Activated naive CD4-positive, alpha-beta T cell treated with anti-CD3 and anti-CD28 coated beads, Interleukin-2, amount 10 ng/mL, durations not matched to agents 7 days and 5 days (primary cell): ENCODE measurements at regions not wholly inside any gene's neighbourhood (a gene's known extent, or its start where the extent isn't known, plus 50 kb on each side); places are given as distances from the start of the nearest gene placed in this dataset.
"Not testable (repeated sequence)": the region's sequence is repeated elsewhere in the genome, so short reads cannot be mapped to it uniquely, and the experiment has no call there.

Source experiments
- CTCF ChIA-PET: fragments of 350-600 bp; sonication (Branson Sonifier 250); formaldehyde crosslinking; loops from one replicate; lab custom pipeline; 2021; ENCODE audit warnings: antibody characterized with exemption; lab: Charles Lee
- DNase-seq: peaks from one replicate; pipeline ENCODE4 v3.0.0-alpha.2; 2020
- H3K27ac Mint-ChIP-seq: one replicate; pipeline ENCODE4 v1.8.0; 2021; ENCODE audit warnings: mild to moderate bottlenecking, moderate library complexity, mixed read lengths
- H3K27me3 Mint-ChIP-seq: one replicate; pipeline ENCODE4 v1.8.0; 2021; ENCODE audit warnings: mild to moderate bottlenecking, mixed read lengths
- H3K36me3 Mint-ChIP-seq: one replicate; pipeline ENCODE4 v1.8.0; 2021; ENCODE audit warnings: mixed read lengths
- H3K4me1 Mint-ChIP-seq: one replicate; pipeline ENCODE4 v1.8.0; 2021; ENCODE audit warnings: mixed read lengths
- H3K4me3 Mint-ChIP-seq: one replicate; pipeline ENCODE4 v1.8.0; 2021; ENCODE audit warnings: mild to moderate bottlenecking, moderate library complexity, mixed read lengths
- H3K9me3 Mint-ChIP-seq: one replicate; pipeline ENCODE4 v1.8.0; 2021; ENCODE audit warnings: mixed read lengths

DNA sequence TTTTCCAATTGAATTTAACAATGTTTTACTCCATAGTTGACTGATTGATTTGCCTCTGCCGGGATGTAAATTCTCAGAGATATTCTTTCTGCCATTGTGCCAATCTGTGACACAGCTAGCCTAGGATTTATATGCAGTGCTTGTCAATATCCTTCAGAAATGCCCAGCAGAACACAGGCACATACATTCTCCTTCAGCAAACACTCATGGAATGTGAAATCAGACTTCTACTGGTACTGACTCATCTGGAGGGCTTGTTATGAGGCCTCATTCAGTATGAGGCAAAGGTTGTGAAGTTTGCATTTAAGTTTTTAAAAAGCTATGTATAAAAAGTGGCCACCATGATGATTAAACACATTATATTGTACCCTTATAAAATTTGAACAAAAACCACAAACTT, 158.4 kb downstream of the POTEC start:
- H3K4me1 Mint-ChIP-seq, DNase-seq, H3K27me3 Mint-ChIP-seq, H3K9me3 Mint-ChIP-seq, H3K27ac Mint-ChIP-seq, H3K36me3 Mint-ChIP-seq, H3K4me3 Mint-ChIP-seq, CTCF ChIA-PET: not testable (repeated sequence)

DNA sequence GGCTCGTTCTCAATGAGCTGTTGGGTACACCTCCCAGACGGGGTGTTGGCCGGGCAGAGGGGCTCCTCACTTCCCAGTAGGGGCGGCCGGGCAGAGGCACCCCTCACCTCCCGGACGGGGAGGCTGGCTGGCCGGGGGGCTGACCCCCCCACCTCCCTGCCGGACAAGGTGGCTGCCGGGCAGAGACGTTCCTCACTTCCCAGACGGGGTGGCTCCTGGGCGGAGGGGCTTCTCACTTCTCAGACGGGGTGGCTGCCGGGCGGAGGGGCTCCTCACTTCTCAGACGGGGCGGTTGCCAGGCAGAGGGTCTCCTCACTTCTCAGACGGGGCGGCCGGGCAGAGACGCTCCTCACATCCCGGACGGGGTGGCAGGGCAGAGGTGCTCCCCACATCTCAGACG, 160.7 kb downstream of the POTEC start:
- CTCF ChIA-PET, H3K27me3 Mint-ChIP-seq, DNase-seq, H3K9me3 Mint-ChIP-seq, H3K4me3 Mint-ChIP-seq, H3K27ac Mint-ChIP-seq, H3K36me3 Mint-ChIP-seq, H3K4me1 Mint-ChIP-seq: not testable (repeated sequence)

DNA sequence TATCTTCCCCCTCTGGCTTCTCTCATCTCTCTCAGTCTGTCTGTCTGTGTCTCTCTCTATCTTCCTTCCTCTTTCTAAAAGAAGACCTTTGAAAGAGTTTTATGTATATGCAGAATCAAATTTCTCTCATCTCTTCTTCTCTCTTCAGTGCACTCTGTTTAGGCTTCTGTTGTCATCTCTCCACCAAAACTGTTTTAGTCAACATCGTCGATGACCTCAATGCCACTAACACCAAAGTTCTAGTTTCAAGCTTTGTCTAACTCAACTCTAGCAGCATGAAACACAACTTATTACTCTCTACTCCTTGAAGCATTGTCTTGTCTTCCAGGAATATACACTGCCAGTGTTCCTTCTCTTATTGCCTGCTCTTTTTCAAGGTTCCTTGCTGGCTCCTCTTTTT, 163.9 kb downstream of the POTEC start:
- CTCF ChIA-PET, H3K27me3 Mint-ChIP-seq, H3K4me3 Mint-ChIP-seq, H3K9me3 Mint-ChIP-seq, DNase-seq, H3K4me1 Mint-ChIP-seq, H3K36me3 Mint-ChIP-seq, H3K27ac Mint-ChIP-seq: not testable (repeated sequence)

DNA sequence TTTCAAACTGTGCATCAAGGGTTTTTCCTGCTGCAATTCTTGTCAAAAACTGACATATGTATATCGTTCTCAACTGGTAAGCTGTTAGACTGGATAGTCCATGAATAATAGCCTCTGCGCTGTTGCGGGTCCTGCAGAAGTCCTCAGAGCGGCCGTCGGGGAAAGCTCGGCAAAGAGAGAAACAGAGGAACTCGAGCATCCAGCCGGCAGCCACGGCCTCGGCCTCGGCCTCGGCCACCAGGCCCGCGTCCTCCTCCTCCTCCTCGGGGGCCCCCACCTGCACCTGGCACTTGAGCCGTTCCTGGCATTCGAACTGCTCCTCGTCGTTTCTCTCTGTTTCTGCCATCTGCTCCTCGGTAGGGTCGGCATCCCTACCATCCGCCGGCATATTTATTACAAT, 165.0 kb downstream of the POTEC start:
- H3K4me1 Mint-ChIP-seq, CTCF ChIA-PET, H3K4me3 Mint-ChIP-seq: not testable (repeated sequence)

DNA sequence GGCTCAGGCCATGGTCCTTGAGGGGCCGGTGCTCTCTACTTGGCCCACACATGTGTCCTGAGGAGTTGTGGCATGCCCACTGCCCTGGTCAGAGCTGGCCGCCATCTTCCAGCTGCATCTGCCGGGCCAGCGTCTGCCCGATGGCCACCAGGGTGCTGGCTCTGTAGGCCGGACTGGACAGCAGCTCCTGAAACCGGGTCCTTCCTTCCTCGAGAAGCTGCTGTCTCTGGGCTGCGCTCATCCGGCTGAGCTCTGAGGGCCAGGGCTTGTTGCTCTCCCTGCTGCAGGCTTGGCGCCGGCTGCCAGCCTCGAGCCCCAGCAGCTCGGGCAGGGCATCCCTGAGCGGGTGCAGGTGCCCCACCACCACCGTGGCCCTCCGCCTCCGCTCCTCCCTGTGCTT, 182.1 kb downstream of the POTEC start:
- H3K27ac Mint-ChIP-seq, H3K27me3 Mint-ChIP-seq, H3K9me3 Mint-ChIP-seq, H3K4me1 Mint-ChIP-seq, CTCF ChIA-PET, H3K36me3 Mint-ChIP-seq, H3K4me3 Mint-ChIP-seq, DNase-seq: not testable (repeated sequence)

More for the DNA sequence above, 165.0 kb downstream of the POTEC start:
- H3K36me3 Mint-ChIP-seq, H3K27me3 Mint-ChIP-seq, H3K9me3 Mint-ChIP-seq, DNase-seq, H3K27ac Mint-ChIP-seq: not testable (repeated sequence)

DNA sequence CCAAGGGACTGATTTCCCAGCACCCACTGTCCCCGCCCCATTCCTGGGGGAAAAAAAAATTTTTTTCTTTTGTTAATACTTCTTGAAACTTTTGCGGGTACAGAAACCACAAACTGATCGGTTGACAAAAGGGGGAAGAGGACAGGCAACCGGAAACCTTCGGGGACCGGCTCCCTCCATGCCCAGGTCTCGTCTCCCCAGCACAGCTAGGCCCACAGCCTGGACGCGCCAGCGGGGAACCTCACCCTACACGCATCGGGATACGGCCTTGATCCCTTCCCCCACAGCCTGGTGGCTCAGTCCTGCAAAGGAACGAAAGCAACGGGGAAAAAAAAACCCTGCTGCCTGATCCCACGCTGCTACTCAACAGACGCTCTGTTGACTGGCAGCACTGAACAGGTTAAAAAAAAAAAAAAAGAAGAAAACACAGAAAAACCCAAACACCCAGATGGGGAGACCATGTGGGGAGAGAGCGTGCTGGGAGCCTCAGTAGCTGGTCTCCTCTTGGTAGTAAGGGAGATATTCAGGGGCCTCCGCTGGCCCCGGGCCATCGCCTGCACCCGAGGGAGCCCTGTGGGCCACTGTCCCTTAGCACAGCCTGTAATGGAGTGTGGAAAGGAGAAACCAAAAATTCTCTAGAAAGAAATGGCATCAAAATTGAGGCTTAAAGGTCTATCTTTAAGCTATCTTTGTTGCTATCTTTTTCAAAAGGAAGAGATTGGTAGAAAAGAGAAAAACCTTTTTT, 185.7 kb downstream of the POTEC start:
- H3K4me1 Mint-ChIP-seq, DNase-seq, H3K27me3 Mint-ChIP-seq: not testable (repeated sequence)

DNA sequence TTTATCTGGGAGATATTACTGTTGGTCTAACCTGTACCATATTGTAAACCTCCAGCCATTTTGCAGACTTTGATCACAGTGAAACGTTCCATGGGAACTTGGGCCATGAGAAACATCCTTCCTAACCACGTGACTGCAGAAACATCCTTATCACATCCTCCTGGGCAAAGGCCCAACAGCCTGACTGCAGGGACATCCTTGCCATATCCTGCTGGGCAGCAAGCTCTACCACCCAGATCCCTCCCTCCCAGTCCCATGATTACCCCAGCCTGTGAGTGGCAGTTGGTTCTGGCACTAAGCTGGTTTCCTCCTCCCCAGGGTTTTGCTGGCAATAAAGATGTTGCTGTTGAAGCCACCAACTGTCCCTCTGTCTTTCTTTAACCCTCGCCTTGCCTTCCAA, 201.2 kb downstream of the POTEC start:
- H3K4me1 Mint-ChIP-seq, CTCF ChIA-PET, H3K27me3 Mint-ChIP-seq, H3K9me3 Mint-ChIP-seq, H3K4me3 Mint-ChIP-seq, H3K27ac Mint-ChIP-seq, DNase-seq, H3K36me3 Mint-ChIP-seq: not testable (repeated sequence)

More for the DNA sequence above, 185.7 kb downstream of the POTEC start:
- H3K9me3 Mint-ChIP-seq, H3K27ac Mint-ChIP-seq, H3K36me3 Mint-ChIP-seq, H3K4me3 Mint-ChIP-seq, CTCF ChIA-PET: not testable (repeated sequence)

DNA sequence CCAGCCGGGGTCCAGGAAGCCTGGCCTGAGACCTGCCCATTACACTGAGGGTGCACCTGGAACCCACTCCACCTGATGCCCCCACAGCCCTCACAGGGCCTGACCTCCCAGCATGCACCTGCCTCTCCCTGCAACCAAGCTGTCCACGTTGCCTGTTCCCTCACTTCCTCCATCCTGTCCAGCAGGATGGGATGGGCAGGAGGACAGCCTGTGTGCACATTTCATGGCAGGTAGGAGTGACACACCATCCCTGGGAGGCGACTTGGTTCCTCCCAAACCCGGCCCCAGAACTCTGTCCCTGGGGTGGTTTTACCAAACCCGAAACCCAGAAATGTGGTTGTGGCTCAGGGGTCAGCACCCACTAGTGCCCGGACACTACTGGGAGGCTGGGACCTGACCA, 203.8 kb upstream of the ZNF519 start:
- CTCF ChIA-PET, DNase-seq, H3K27ac Mint-ChIP-seq, H3K4me3 Mint-ChIP-seq, H3K27me3 Mint-ChIP-seq, H3K9me3 Mint-ChIP-seq, H3K36me3 Mint-ChIP-seq, H3K4me1 Mint-ChIP-seq: not testable (repeated sequence)

DNA sequence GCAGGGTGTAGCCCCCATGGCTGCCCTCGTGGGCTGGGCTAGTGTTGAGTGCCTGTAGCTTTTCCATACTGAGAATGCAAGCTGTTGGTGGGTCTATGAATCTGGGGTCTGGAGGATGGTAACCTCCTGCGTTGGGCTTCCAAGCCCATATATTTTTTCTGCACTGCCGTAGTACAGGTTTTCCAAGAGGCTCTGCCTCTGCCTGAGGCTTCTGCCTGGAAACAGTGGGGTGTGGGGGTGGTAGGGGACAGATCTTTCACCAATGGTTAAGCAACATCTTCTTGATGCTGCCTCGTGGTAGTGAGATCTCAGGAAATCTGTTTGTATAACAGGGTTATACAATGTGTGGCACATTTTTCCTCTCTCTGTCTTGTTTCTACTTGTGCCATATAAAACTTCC, 189.0 kb upstream of the ZNF519 start:
- DNase-seq, H3K9me3 Mint-ChIP-seq: not testable (repeated sequence)

DNA sequence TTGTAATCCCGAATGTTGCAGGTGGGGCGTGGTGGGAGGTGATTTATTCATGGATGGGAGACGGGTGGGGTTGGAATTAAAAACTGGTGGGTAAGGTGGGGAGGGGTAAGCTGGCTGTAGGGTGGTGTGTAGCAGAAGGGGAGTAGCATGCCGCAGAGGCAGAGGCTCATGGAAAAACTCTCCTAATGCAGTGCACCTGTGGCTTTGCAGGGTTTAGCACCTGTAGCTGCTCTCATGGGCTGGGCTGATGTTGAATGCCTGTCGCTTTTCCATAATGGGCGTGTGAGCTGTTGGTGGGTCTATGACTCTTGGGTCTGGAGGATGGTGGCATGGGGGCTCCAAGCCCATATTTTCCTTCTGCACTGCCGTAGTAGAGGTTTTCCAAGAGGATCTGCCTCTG, 169.0 kb upstream of the ZNF519 start:
- CTCF ChIA-PET, H3K27ac Mint-ChIP-seq, H3K4me3 Mint-ChIP-seq, H3K4me1 Mint-ChIP-seq, H3K9me3 Mint-ChIP-seq, H3K27me3 Mint-ChIP-seq, DNase-seq, H3K36me3 Mint-ChIP-seq: not testable (repeated sequence)

More for the DNA sequence above, 189.0 kb upstream of the ZNF519 start:
- H3K36me3 Mint-ChIP-seq, CTCF ChIA-PET, H3K4me3 Mint-ChIP-seq, H3K27me3 Mint-ChIP-seq, H3K27ac Mint-ChIP-seq, H3K4me1 Mint-ChIP-seq: not testable (repeated sequence)

DNA sequence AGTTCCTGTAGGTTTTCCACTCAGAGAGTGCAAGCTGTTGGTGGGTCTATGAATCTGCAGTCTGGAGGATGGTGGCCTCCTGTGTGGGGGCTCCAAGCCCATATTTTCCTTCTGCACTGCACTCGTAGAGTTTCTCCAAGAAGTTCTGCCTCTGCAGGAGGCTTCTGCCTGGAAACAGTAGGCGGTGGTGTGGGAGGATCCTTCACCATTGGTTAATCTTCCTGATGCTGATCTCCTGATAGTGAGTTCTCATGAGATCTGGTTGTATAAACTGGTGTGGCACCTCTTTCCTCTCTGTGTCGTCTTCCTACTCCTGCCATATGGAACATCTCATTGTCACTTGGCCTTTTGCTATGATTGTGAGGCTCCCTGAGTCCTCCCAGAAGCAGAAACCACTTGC, 162.8 kb upstream of the ZNF519 start:
- H3K36me3 Mint-ChIP-seq, H3K27ac Mint-ChIP-seq, H3K4me1 Mint-ChIP-seq, CTCF ChIA-PET, DNase-seq, H3K27me3 Mint-ChIP-seq, H3K9me3 Mint-ChIP-seq, H3K4me3 Mint-ChIP-seq: not testable (repeated sequence)

DNA sequence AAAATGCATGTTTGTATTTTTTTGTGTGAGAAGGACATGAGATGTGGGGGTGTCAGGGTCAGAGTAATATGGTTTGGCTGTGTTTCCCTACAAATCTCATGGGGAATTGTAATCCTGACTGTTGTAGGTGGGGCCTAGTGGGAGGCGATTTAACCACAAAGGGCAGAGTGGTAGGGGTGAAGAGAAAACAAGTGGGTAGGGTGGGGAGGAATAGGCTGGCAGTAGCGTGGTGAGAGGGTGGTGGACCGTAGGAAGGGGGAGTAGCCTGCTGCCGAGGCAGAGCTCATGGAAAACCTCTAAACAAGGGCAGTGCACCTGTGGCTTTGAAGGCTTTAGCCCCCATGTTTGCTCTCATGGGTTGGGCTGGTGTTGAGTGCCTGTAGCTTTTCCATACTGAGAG, 152.8 kb upstream of the ZNF519 start:
- DNase-seq = no peak
- no peak overlapping the region for H3K27ac Mint-ChIP-seq
- no peaks in the 10 kb centered on the region for H3K36me3 Mint-ChIP-seq
- H3K27me3 Mint-ChIP-seq = no peaks in the 10 kb centered on the region
- H3K9me3 Mint-ChIP-seq = no peaks in the 10 kb centered on the region
- no peak overlapping the region for H3K4me3 Mint-ChIP-seq
- CTCF ChIA-PET = no interaction called here
- H3K4me1 Mint-ChIP-seq = no peaks in the 10 kb centered on the region

DNA sequence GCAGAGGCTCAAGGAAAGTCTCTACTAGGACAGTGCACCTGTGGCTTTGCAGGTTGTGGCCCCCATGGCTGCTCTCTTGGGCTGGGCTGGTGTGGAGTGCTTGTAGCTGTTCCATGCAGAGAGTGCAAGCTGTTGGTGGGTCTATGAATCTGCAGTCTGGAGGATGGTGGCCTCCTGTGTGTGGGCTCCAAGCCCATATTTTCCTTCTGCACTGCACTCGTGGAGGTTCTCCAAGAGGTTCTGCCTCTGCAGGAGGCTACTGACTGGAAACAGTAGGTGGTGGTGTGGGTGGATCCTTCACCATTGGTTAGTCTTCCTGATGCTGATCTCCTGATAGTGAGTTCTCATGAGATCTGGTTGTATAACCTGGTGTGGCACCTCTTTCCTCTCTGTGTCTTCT, 143.2 kb upstream of the ZNF519 start:
- H3K4me1 Mint-ChIP-seq, CTCF ChIA-PET, H3K36me3 Mint-ChIP-seq, H3K27me3 Mint-ChIP-seq, H3K27ac Mint-ChIP-seq, H3K9me3 Mint-ChIP-seq, DNase-seq, H3K4me3 Mint-ChIP-seq: not testable (repeated sequence)

DNA sequence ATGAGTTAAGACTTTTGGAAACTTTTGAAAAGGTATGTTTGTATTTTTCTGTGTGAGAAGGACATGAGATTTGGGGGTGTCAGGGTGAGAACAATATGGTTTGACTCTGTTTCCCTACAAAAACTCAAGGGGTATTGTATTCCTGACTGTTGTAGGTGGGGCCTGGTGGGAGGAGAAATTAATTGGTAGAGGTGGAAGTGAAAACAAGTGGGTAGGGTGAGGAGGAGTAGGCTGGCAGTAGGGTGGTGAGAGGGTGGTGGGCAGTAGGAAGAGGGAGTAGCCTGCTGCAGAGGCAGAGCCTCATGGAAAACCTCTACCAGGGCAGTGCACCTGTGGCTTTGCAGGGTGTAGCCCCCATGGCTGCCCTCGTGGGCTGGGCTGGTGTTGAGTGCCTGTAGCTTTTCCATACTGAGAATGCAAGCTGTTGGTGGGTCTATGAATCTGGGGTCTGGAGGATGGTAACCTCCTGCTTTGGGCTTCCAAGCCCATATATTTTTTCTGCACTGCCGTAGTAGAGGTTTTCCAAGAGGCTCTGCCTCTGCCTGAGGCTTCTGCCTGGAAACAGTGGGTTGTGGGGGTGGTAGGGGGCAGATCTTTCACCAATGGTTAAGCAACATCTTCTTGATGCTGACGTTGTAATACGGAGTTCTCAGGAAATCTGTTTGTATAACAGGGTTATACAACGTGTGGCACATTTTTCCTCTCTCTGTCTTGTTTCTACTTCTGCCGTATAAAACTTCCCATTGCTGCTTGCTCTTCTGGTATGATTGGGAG, 133.6 kb upstream of the ZNF519 start:
- H3K27me3 Mint-ChIP-seq, H3K36me3 Mint-ChIP-seq, DNase-seq, H3K9me3 Mint-ChIP-seq, H3K4me3 Mint-ChIP-seq, CTCF ChIA-PET, H3K27ac Mint-ChIP-seq, H3K4me1 Mint-ChIP-seq: not testable (repeated sequence)

DNA sequence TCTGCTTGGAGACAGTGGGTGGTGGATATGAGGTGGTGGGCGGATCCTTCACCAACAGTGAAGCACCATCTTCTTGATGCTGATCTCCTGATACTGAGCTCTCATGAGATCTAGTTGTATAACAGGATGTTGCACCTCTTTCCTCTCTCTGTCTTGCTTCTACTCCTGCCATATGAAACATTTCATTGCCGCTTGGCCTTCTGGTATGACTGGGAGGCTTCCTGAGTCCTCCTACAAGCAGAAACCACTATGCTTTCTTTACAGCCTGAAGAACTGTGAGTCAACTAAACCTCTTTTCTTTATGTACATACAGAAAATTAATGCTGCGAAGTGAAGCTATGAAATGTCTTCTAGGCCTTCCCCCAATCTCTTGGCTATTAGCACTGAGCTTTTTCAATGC, 130.6 kb upstream of the ZNF519 start:
- DNase-seq, H3K4me1 Mint-ChIP-seq, H3K36me3 Mint-ChIP-seq, CTCF ChIA-PET, H3K27me3 Mint-ChIP-seq, H3K27ac Mint-ChIP-seq, H3K4me3 Mint-ChIP-seq, H3K9me3 Mint-ChIP-seq: not testable (repeated sequence)
